ENCODE measurements at regions not wholly inside any gene's neighbourhood (a gene's known extent, or its start where the extent isn't known, plus 50 kb on each side); places are given as distances from the start of the nearest gene placed in this dataset.

DNA sequence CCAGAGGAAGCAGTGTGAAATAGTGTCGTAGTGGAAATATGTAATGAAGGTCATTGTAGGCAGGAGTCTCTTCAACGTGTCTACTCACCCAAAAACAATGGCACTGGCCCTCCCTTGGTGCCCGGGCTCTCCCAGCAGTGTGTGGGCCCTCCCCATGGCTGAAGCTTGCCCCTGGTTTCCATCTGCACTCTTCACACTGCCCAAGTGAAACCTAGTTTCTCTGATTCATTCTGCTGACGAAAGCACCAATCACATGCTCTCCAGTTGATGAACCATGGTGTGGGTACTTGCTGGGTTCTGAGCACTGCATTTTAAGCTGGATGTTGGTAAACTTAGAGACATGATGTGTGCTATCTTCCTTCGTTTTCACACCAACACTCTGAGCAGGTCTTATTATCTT, 61.0 kb upstream of the AGBL1 start:
- TF ChIP-seq, protein P1, sequence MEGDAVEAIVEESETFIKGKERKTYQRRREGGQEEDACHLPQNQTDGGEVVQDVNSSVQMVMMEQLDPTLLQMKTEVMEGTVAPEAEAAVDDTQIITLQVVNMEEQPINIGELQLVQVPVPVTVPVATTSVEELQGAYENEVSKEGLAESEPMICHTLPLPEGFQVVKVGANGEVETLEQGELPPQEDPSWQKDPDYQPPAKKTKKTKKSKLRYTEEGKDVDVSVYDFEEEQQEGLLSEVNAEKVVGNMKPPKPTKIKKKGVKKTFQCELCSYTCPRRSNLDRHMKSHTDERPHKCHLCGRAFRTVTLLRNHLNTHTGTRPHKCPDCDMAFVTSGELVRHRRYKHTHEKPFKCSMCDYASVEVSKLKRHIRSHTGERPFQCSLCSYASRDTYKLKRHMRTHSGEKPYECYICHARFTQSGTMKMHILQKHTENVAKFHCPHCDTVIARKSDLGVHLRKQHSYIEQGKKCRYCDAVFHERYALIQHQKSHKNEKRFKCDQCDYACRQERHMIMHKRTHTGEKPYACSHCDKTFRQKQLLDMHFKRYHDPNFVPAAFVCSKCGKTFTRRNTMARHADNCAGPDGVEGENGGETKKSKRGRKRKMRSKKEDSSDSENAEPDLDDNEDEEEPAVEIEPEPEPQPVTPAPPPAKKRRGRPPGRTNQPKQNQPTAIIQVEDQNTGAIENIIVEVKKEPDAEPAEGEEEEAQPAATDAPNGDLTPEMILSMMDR (IDR thresholded peaks at IDR 0.05): no peak
- no peak for TF ChIP-seq POLR2A (IDR thresholded peaks at IDR 0.05)
